ENCODE measurements at regions not wholly inside any gene's neighbourhood (a gene's known extent, or its start where the extent isn't known, plus 50 kb on each side); places are given as distances from the start of the nearest gene placed in this dataset.

DNA sequence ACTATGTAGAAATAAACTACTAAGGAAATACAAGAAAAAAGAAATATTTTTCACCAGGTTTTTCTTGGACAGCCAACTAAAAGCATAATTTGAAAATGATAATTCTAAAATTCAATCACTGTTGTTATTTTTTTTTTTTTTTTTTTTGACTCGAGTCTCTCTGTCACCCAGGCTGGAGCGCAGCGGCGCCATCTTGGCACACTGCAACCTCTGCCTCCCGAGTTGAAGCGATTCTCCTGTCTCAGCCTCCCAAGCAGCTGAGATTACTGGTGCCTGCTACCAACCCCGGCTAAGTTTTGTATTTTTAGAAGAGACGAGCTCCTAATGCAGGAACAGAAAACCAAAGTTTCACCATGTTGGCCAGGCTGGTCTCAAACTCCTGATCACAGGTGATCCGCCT lies 122.3 kb upstream of the UGT8 start:
- TF ChIP-seq, protein P1, sequence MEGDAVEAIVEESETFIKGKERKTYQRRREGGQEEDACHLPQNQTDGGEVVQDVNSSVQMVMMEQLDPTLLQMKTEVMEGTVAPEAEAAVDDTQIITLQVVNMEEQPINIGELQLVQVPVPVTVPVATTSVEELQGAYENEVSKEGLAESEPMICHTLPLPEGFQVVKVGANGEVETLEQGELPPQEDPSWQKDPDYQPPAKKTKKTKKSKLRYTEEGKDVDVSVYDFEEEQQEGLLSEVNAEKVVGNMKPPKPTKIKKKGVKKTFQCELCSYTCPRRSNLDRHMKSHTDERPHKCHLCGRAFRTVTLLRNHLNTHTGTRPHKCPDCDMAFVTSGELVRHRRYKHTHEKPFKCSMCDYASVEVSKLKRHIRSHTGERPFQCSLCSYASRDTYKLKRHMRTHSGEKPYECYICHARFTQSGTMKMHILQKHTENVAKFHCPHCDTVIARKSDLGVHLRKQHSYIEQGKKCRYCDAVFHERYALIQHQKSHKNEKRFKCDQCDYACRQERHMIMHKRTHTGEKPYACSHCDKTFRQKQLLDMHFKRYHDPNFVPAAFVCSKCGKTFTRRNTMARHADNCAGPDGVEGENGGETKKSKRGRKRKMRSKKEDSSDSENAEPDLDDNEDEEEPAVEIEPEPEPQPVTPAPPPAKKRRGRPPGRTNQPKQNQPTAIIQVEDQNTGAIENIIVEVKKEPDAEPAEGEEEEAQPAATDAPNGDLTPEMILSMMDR (IDR thresholded peaks at IDR 0.05 in 4 of 5, conservative IDR thresholded peaks at IDR 0.05 in 1 of 5), result no peak
- no peak for TF ChIP-seq POLR2A (IDR thresholded peaks at IDR 0.05)

Measured in gastrocnemius medialis (tissue), 4 donors.